ENCODE measurements at regions not wholly inside any gene's neighbourhood (a gene's known extent, or its start where the extent isn't known, plus 50 kb on each side); places are given as distances from the start of the nearest gene placed in this dataset.

GRCh38 chr5:125554355-125554754 is 807.9 kb upstream of the ZNF608 start:
- Mint-ChIP-seq H3K4me1 (no peaks in the 10 kb centered on the region), H3K9me3 (peaks cover 0 to 7% (median 0%) of the 10 kb centered on the region in 6 donors), H3K36me3 (peaks cover 0 to 4% (median 0%) of the 10 kb centered on the region in 3 donors), H3K27me3 (ENCODE audit: low read depth in 3 of 3) (peaks cover 0 to 4% (median 0%) of the 10 kb centered on the region in 3 donors), H3K4me3 (no peak overlapping the region), H3K27ac (no peak overlapping the region)
- DNase-seq = no peak

- peaks cover 0 to 4% (median 0%) of the 10 kb centered on the region in 3 donors for H3K36me3 Mint-ChIP-seq
- H3K4me1 Mint-ChIP-seq = no peaks in the 10 kb centered on the region
- H3K4me3 Mint-ChIP-seq = no peak overlapping the region
- H3K27ac Mint-ChIP-seq = no peak overlapping the region
- DNase-seq = no peak
- H3K9me3 Mint-ChIP-seq = peaks cover 0 to 7% (median 0%) of the 10 kb centered on the region in 6 donors
- peaks cover 0 to 4% (median 0%) of the 10 kb centered on the region in 3 donors for H3K27me3 Mint-ChIP-seq (ENCODE audit: low read depth in 3 of 3)
These were observed 809.2 kb upstream of the ZNF608 start for GRCh38 chr5:125555591-125555990.

GRCh38 chr5:125558016-125558415 is 811.6 kb upstream of the ZNF608 start:
- H3K4me3 Mint-ChIP-seq = no peak overlapping the region
- peaks cover 0 to 7% (median 0%) of the 10 kb centered on the region in 6 donors for H3K9me3 Mint-ChIP-seq
- peaks cover 1 to 4% (median 3%) of the 10 kb centered on the region in 3 donors for H3K27me3 Mint-ChIP-seq (ENCODE audit: low read depth in 3 of 3)
- peaks cover 0 to 4% (median 0%) of the 10 kb centered on the region in 3 donors for H3K36me3 Mint-ChIP-seq
- no peak overlapping the region for H3K27ac Mint-ChIP-seq
- H3K4me1 Mint-ChIP-seq = no peaks in the 10 kb centered on the region
- DNase-seq = no peak

- Mint-ChIP-seq H3K4me1 (no peaks in the 10 kb centered on the region), H3K4me3 (no peak overlapping the region), H3K27ac (no peak overlapping the region), H3K36me3 (peaks cover 0 to 4% (median 0%) of the 10 kb centered on the region in 3 donors), H3K27me3 (ENCODE audit: low read depth in 3 of 3) (peaks cover 1 to 4% (median 3%) of the 10 kb centered on the region in 3 donors), H3K9me3 (peaks cover 0 to 7% (median 0%) of the 10 kb centered on the region in 6 donors)
- no peak for DNase-seq
These were observed 812.0 kb upstream of the ZNF608 start for GRCh38 chr5:125558466-125558865.

GRCh38 chr5:125559296-125559695 is 812.9 kb upstream of the ZNF608 start:
- Mint-ChIP-seq H3K9me3 (peaks cover 0 to 7% (median 0%) of the 10 kb centered on the region in 6 donors), H3K36me3 (peaks cover 0 to 3% (median 0%) of the 10 kb centered on the region in 3 donors), H3K4me3 (no peak overlapping the region), H3K4me1 (no peaks in the 10 kb centered on the region), H3K27ac (no peak overlapping the region), H3K27me3 (ENCODE audit: low read depth in 3 of 3) (peaks cover 1 to 3% (median 3%) of the 10 kb centered on the region in 3 donors)
- DNase-seq = no peak

- no peaks in the 10 kb centered on the region for H3K4me1 Mint-ChIP-seq
- H3K27me3 Mint-ChIP-seq (ENCODE audit: low read depth in 3 of 3) = peaks cover 0 to 3% (median 1%) of the 10 kb centered on the region in 3 donors
- H3K9me3 Mint-ChIP-seq = peaks cover 0 to 7% (median 2%) of the 10 kb centered on the region in 6 donors
- no peak overlapping the region for H3K27ac Mint-ChIP-seq
- no peak overlapping the region for H3K4me3 Mint-ChIP-seq
- DNase-seq = no peak
- H3K36me3 Mint-ChIP-seq = no peaks in the 10 kb centered on the region
These were observed 814.2 kb upstream of the ZNF608 start for GRCh38 chr5:125560476-125561225.

- no peak overlapping the region for H3K27ac Mint-ChIP-seq
- H3K27me3 Mint-ChIP-seq (ENCODE audit: low read depth in 3 of 3) = peaks cover 0 to 3% (median 1%) of the 10 kb centered on the region in 3 donors
- DNase-seq = no peak
- H3K9me3 Mint-ChIP-seq = peaks cover 0 to 10% (median 5%) of the 10 kb centered on the region in 6 donors
- H3K4me3 Mint-ChIP-seq = no peak overlapping the region
- no peaks in the 10 kb centered on the region for H3K36me3 Mint-ChIP-seq
- no peaks in the 10 kb centered on the region for H3K4me1 Mint-ChIP-seq
These were observed 818.0 kb upstream of the ZNF608 start for GRCh38 chr5:125564317-125564975.

GRCh38 chr5:125574491-125575044 is 828.1 kb upstream of the ZNF608 start:
- no peaks in the 10 kb centered on the region for H3K27me3 Mint-ChIP-seq (ENCODE audit: low read depth in 3 of 3)
- DNase-seq = no peak
- no peak overlapping the region for H3K4me3 Mint-ChIP-seq
- peaks cover 0 to 5% (median 0%) of the 10 kb centered on the region in 6 donors for H3K9me3 Mint-ChIP-seq
- no peaks in the 10 kb centered on the region for H3K4me1 Mint-ChIP-seq
- no peaks in the 10 kb centered on the region for H3K36me3 Mint-ChIP-seq
- H3K27ac Mint-ChIP-seq = no peak overlapping the region

GRCh38 chr5:125575171-125575890 is 828.9 kb upstream of the ZNF608 start:
- H3K4me3 Mint-ChIP-seq = no peak overlapping the region
- DNase-seq = no peak
- H3K27me3 Mint-ChIP-seq (ENCODE audit: low read depth in 3 of 3) = no peaks in the 10 kb centered on the region
- no peaks in the 10 kb centered on the region for H3K36me3 Mint-ChIP-seq
- peaks cover 0 to 5% (median 0%) of the 10 kb centered on the region in 6 donors for H3K9me3 Mint-ChIP-seq
- H3K27ac Mint-ChIP-seq = no peak overlapping the region
- no peaks in the 10 kb centered on the region for H3K4me1 Mint-ChIP-seq

GRCh38 chr5:125575891-125576505 is 829.6 kb upstream of the ZNF608 start:
- Mint-ChIP-seq H3K9me3 (peaks cover 0 to 2% (median 0%) of the 10 kb centered on the region in 6 donors), H3K4me3 (no peak overlapping the region), H3K4me1 (no peaks in the 10 kb centered on the region), H3K36me3 (no peaks in the 10 kb centered on the region), H3K27me3 (ENCODE audit: low read depth in 3 of 3) (no peaks in the 10 kb centered on the region), H3K27ac (no peak overlapping the region)
- no peak for DNase-seq

- Mint-ChIP-seq H3K36me3 (no peaks in the 10 kb centered on the region), H3K9me3 (peaks cover 0 to 2% (median 0%) of the 10 kb centered on the region in 6 donors), H3K27ac (no peak overlapping the region), H3K4me1 (no peaks in the 10 kb centered on the region), H3K27me3 (ENCODE audit: low read depth in 3 of 3) (no peaks in the 10 kb centered on the region), H3K4me3 (no peak overlapping the region)
- DNase-seq = no peak
These were observed 830.4 kb upstream of the ZNF608 start for GRCh38 chr5:125576822-125577221.

GRCh38 chr5:125578551-125578950 is 832.1 kb upstream of the ZNF608 start:
- no peak overlapping the region for H3K27ac Mint-ChIP-seq
- peaks cover 0 to 2% (median 0%) of the 10 kb centered on the region in 6 donors for H3K9me3 Mint-ChIP-seq
- no peak overlapping the region for H3K4me3 Mint-ChIP-seq
- peaks cover 0 to 3% (median 3%) of the 10 kb centered on the region in 3 donors for H3K27me3 Mint-ChIP-seq (ENCODE audit: low read depth in 3 of 3)
- H3K4me1 Mint-ChIP-seq = no peaks in the 10 kb centered on the region
- no peaks in the 10 kb centered on the region for H3K36me3 Mint-ChIP-seq
- no peak for DNase-seq

GRCh38 chr5:125579182-125579581 is 832.7 kb upstream of the ZNF608 start:
- peaks cover 0 to 3% (median 3%) of the 10 kb centered on the region in 3 donors for H3K27me3 Mint-ChIP-seq (ENCODE audit: low read depth in 3 of 3)
- no peak overlapping the region for H3K4me3 Mint-ChIP-seq
- no peaks in the 10 kb centered on the region for H3K9me3 Mint-ChIP-seq
- no peak overlapping the region for H3K27ac Mint-ChIP-seq
- H3K36me3 Mint-ChIP-seq = no peaks in the 10 kb centered on the region
- H3K4me1 Mint-ChIP-seq = no peaks in the 10 kb centered on the region
- no peak for DNase-seq
